ENCODE measurements at regions not wholly inside any gene's neighbourhood (a gene's known extent, or its start where the extent isn't known, plus 50 kb on each side); places are given as distances from the start of the nearest gene placed in this dataset.

DNA sequence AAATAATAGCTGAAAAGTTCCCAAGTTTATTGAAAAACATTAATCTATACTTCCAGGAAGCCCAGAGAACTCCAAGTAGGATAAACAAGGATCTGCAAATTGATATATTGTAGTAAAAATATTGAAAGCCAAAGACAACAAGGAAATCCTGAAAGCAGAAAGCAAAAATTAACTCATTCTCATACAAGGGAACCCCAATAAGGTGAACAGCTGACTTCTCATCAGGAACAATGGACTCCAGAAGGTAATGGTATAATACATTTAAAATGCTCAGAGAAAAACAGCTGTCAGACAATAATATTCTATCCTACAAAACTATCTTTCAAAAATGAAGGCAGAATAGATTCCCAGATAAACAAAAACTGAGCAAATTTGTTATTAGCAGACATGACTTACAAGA, 138.1 kb upstream of the BMP4 start:
- ATAC-seq, result no peak

DNA sequence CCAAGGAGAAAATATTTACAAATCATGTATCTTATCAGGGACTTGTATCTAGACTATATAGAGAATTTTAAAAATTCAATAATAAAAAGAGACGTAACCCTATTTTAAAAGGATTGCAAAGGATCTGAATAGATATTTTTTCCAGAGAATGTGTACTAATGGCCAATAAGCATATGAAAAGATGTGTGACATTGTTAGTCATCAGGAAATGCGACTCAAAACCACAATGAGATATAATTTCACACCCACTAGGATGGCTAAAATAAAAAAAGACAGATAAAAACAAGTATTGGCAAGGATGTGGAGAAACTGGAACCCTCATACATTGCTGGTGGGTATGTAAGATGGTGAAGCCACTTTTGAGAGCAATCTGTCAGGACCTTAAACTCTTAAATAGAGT, 141.9 kb upstream of the BMP4 start:
- no peak for ATAC-seq

DNA sequence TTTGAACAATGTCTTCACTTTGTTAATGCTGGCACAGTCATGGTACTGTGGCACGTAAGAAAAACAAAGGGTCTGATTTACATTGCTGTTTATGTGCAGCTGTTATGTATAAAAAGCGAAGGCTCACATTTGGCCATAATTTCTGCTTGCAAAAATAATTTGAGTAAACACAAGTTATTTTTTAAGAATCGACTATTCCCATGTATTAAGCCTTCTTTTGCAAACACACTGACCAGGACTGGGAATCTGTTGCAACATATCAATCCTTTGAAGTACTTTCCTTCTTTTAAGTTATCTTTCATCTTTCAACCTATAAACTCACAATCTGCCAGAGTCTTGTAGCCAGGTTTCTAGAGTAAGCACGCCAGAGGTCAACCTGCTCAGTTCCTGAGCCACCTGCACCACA, 145.4 kb upstream of the BMP4 start:
- no peak for ATAC-seq

DNA sequence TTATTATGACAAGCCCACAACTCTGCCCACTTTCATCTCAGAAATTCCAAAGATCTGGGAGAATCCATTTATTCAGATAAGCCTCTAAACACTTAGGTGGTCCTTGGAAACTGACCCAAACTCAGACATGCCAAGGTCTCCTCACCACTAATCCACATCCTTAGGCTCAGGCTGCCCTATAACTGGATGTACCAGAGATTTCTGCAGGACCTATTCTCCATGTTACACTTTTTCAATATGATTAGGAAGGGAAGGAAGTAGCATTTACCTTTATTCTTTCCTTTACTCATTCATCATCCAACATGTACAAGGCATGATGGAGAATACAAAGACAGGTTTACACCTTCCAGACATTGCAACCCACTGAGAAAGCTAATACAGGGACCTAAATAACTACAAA, 145.9 kb upstream of the BMP4 start:
- ATAC-seq, result no peak

DNA sequence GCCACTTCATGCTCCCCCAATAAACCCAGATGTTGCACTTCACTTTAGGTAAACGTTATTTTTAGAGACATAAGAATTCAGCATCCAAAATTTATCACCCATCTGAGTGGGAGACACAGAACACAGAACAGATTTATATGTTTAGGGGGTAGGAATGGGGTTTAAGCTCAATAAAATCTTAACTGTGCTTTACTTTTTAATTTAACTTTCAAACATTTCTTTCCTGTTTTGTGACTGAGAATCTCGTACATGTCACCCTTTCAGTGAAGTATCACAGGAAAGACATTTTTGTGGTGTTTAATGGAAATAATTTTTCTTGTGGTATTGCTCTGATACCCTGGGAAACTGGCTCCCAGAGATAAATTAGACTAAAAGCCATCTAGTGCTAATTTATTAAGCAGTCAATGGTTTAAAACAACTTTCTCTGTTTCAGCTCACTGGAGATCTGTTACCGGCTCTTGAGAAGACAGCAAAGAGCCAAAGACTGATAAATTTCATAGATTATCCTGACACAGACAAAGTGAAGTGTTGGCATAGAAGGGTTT, 148.0 kb upstream of the BMP4 start:
- no peak for ATAC-seq

DNA sequence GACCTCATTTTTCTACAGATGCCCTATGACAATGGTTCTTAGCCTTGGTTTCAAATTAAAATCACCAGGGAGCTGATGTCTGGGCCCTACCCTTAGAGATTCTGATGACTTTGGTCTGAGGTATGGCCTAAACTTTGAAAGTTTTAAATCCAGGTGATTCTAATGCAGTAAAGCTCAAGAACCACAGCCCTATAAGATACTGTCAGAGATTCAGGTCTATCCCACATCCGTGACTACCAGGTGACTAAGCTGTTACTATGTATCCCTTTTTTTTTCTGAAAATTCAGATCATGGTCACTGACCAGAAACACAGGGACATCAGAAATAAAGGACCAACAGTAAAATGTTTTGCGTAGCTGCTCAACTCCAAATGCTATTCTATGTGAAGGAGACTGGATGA, 148.8 kb upstream of the BMP4 start:
- peak; percentile 32 for ATAC-seq

DNA sequence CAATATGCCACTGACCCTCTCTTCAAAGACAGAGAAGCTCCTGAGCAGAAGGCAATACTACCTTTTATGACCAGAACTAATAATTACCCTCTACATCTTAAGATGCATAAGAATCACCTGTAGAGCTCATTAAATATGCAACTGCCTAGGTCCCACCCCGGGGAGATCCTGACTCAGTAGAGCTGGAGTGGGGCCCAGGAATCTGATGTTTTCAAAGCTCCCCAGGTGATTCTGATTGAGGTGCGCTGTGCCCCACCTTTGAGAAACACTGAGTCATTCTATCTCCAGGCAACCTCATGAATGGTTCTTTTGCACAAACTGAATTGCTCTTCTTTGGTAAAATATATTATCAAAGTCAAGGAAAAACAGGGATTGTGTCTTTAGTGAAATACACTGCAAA, 149.3 kb upstream of the BMP4 start:
- peak; percentile 98 for ATAC-seq

DNA sequence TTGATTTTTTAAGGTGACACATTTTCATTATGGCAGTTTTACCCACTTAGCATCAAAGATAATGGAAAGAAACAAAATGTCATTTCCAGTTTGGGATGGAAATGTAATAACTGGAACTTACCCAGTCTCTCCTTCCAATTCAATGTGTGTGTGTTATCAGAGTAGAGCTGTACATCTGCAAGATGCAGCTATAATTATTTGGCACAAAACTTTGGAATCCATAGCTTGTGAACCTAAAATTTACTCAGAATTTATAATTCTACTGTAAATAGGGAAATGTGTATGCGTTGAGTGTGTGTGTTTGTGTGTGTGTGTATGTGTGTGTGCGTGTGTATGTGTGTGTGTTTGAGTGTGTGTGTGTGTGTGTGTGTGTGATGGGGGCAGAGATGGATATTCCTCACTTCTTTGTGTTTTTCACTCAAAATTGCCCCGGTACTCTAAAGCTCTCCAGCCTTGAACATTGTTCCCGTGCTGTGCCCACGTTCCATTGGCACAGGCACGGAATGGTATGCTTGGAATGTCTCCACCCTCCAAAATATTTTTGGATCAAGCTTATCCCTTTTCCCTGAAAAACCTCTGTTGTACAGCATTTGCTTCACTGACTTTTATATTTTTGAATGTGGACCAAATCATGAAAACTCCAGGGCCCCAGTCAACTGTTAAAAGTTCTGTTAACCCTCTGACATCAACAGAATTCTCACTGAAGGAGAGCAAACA, 150.2 kb upstream of the BMP4 start:
- no peak for ATAC-seq

DNA sequence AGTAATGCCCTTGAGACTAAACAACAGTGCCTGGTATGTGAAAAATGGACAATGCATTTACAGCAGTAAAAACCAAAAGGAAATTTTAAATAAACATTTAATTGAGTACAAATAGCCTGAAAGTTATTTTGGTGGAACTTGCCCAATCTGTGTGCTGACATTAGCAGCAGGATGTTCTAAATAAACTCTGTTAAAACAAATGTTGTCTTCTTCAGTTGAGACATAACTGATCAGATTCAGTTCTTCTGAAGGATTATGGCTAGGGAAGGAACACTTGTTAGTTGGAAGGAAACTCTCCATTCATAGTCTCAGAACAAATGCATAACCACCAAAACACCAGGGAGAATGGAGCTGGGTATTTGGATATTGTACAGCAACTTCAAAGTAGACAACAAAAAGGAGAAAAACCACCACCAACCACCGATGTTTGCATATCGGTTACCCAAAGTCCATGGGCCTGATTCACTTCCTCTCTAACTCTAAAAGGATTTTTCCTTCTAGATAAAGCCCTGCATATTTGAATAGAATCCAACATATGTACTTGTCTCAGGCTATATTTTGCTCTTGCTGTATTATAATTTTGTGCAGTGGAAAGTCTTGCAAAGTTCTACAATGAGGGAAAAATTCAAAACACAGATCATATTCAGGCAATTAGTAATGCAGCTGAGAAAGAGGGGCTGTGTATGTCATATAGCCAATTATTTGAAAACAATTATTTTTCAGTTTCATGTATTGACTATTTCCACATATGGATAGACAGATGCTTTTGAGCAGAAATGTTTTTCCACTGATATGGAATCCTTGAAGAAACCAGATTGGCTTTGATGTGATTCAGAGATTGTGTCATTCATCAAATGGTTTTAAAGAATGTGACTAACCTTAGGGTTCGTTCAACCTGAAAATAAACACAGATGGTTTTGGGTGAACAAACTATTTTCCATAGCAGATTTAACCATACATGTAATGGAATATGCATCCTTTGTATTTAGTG, 152.2 kb upstream of the BMP4 start:
- no peak for ATAC-seq

DNA sequence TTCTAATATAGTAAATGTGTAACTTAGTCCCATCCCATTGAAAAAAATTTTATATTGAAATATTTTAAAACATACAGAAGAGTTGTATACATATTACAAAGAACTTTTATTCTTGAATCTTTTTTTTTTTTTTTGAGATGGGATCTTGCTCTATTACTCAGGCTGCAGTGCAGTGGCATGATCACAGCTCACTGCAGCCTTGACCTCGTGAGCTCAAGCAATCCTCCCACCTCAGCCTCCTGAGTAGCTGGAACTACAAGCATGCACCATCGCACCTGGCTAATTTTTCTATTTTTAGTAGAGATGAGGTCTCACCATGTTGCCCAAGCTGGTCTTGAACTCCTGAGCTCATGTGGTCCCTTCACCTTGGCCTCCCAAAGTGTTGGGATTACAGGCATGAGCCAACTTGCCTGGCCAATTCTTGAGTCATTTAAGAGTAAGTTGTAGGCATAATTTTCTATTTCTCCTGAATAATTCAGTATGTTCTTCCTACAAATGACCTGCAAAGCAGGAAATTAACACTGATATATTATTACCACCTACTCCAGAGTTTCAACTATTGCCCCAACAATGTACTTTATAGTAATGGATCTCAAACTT, 153.0 kb upstream of the BMP4 start:
- no peak for ATAC-seq

DNA sequence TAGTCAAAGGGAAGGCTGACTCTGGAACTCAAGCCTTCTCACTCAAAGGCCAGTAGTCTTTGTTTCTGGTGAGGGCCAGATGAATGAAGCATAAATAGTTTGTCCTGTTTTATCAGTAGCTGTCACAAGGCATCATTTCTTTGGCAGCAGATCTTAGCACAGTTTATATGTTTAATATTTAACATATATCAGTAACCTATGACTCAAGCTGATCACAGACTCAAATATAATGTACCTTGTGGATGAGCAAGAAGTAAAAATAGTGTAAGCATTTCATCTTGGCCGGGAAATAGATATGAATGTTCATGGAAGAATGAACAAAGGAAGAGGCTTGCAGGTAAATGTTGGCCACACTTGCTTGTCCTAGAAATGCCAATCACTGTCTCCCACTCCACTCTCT, 158.3 kb upstream of the BMP4 start:
- ATAC-seq, result no peak

DNA sequence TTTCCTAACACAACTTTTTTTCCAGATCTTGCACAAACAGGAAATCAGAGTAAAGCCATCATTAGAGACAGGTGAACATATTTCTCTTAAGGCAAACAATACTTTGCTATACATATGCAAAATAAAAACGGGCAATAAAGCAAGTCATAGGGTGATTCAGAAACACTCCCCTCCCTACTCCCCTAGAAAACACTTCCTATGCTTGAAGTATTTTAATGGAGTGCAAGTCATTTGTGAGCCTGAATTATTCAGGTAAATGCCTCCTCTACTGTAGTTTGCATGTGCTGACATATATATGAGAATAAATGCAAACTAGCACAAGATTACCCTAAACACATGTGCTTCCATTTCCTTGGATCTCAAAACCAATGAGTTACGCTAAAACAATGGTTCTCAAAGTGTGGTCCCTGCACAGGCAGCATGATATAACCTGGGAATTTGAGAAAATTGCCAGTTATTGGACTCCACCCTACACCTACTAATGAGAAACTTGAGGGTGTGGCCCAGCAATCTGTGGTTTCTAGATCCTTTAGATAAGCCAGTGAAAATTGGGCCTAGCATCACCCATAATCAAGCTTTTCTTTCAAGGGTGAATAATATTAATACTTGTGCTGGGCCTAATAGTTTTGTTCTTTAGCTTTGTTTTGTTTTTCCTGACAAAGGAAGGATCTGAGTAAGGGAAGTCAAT, 159.7 kb upstream of the BMP4 start:
- ATAC-seq, result no peak

DNA sequence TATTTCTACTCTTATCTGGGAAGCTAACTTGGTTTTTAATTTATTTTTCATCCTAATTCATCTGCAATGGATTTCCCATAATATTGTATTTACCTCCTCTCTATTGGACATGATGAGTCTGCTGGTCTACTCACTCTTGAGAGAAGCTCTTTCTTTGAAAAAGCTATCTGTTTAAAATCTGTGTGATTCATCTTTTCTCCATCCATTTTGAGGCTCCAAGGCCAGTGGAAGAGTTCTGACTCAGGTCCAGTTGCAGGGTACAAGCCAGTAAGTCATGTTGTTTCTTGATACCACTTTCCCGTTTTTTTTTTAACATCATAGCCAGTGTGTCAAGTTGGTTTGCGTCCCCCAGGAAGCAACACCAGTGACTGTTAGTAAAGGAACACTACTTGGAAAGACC, 160.3 kb upstream of the BMP4 start:
- no peak for ATAC-seq

DNA sequence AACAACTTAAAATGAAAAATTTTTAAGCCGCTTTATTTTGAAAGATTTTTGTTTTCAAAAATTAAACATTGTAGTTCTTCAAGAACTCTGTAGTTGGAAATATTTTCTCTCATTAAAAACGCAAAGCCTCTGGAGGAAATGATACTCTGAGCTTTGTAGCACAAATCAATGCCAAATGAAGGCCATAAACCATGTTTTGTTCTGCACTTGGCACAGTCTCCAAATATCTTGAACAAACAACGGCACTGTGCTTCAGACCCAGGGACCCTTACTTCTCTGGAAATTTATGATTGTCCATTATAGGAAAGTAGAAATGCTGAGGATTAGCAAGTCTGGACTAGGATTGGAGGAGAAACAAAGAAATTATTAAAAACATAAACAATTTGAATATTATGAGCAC, 160.8 kb upstream of the BMP4 start:
- ATAC-seq, result no peak

DNA sequence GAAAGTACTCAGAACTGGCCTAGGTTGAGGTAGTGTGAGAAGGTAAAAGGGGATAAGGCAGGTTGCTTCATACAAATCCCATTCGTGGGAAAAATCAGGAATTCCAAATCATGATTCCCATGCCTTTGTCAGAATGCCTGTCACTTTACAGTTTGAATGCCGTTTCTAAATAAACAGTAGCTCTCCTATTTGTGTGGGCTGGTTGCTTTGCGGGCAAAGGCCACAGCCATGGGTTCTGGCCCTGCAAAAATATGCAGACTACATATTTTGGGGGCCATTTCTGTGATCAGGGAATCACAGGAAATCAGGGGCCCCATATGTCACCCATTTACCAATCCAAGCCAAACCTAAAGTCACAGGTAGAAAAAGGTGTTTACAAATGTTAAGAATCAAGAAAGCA, 161.3 kb upstream of the BMP4 start:
- ATAC-seq, result no peak

DNA sequence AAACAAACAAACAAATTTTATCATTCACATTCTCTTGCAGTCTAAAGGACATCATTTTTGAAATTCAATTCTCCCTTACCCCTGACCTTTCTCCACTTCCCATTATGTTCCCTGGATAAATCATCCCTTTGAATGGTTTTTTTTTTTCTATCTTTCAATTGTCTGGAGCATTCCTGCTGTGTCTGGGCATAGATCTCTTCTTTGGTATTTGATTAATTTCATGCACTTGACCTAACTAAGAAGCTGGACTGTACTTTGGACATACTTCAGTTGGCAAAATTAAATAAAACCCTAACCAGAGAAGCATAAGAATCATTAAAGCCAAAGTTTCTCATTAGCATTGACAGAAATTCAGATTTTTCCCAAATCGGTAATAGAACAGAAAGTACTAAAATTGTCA, 163.6 kb upstream of the BMP4 start:
- no peak for ATAC-seq

DNA sequence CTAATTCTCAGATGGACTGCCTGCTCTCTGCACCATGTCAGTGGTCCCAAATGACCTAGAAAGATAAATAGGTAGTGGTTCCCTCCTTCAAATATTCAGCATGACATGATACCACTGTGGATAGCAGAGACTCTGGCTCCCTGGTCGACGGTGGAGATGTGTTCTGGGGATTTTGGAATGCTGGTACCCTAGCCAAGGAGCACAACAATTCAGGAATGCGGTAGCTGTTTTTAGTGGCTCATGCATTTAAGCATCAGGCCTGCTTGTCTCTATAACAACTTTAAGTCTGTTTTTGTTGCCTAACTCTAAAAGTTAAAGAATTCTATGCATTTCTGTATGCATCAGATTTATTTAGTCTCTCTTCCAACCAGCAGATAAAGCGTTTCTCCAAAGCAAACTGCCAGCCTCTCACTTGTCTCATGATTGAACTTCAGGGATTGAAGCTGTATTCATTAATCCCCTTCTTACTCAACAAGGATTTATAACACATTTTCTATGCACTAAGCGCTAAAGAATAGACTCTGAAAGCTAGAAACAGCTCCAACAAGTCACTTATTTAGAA, 164.9 kb upstream of the BMP4 start:
- no peak for ATAC-seq

DNA sequence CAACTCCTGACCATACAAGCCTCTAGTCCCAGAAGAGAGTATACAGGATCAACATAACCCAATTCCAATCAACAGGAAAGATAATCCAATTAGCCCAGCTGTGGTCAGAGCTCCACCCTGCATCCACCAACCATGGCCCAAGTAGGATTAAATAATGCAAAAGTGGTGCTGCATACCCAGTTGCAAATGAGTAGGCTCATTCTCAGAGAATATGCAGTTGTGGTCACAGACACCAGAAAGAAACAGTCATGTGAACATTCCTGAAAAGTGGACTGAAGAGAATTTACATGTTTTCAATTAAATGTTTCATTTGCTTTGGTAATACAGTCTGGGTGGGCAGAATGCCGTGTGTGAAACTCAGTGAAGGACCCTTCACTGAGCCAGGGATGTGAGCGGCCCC, 167.2 kb upstream of the BMP4 start:
- ATAC-seq, result no peak

DNA sequence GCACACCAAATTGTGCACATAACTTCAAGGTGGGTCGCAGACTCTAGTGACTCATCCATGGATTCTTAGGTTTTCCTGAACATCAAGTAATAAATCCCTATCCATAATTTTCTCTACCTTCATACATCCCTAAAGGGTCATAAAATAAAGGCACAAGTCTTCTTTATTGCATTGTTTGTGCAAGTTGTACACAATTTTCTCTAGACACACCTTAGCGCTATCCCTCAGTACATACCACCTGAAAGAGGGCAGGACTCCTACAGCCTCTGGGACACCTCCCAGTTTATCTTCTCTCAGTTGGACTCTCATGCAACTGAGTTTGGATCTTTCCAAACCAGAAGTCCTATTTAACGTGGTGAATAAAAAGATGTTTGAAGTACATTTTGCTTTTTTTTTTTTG, 168.5 kb upstream of the BMP4 start:
- ATAC-seq, result no peak

DNA sequence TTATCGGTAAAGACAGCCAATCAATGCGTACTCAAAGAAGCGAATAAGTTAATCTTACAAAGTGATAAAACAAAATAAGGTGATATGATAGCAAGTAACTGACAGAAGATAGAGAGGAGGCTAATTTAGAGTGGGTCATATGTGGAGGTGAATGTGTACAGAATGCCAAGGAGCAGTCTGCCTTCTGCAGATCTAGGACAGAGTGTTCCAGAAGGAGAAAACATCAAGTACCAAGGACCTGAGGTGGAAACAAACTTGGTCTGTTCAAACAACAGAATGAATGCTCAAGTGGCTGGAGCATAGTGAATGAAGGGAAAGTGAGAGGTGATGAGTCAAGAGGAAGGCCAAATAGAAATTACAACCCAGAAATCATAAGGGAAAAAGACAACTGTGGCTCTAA, 170.3 kb upstream of the BMP4 start:
- ATAC-seq, result no peak

DNA sequence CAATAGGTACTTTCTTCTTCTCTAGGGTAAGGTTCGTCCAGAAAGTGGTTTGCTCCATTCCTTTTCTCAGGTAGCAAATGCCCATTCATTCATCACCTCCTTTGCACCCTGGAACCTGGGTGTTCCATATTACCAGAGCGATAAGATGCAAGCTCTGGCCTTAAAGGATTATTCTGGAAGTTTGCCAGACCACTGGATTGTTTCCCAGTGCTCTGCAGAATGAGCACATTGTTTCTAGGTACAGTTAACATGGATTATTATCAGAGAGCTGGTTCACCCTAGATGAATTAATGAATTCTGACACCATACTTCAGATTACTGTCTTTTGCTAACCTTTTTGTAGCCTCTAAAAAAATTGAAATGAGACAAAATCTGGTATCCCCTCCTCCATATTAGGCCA, 170.9 kb upstream of the BMP4 start:
- ATAC-seq, result no peak

DNA sequence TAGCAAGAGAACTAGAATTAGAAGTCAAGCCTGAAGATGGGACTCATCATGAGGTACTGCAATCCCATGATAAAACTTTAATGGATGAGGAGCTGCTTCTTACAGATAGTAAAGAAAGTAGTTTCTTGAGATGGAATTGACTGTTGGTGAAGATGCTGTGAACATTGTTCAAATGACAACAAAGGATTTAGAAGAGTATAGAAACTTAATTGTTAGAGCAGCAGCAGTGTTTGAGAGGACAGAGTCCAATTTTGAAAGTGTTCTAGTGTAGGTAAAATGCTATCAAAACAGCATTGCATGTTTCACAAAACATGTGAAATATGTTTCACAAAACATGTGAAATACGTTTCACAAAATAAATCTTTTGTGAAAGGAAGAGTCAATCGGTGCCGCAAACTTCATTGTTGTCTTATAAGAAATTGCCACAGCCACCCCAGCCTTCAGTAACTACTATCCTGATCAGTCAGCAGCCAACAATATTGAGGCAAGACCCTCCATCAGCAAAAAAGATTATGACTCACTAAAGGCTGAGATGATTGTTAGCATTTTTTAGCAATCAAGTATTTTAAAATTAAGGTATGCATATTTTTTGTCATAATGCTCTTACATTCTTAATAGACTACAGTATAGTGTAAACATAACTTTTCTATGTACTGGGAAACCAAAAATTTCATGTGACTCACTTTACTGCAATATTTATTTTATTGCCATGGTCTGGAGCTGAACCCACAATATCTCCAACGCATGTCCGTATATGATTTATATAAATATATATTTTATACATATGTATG, 173.4 kb upstream of the BMP4 start:
- no peak for ATAC-seq

All from esophagus mucosa (tissue), 1 donor.